HepG2 (cell line): ENCODE measurements at regions not wholly inside any gene's neighbourhood (a gene's known extent, or its start where the extent isn't known, plus 50 kb on each side); places are given as distances from the start of the nearest gene placed in this dataset.

Experiments used
- ATM ChIP-seq: fragments of 450-650 bp; IDR thresholded peaks from 2 replicates; pipeline ENCODE4 v1.7.1; 2017; ENCODE audit warnings: mild to moderate bottlenecking, borderline replicate concordance
- GTF3A ChIP-seq: sonication (generic); formaldehyde crosslinking; conservative IDR thresholded peaks from 2 replicates; pipeline ENCODE4 v1.4.0; 2020; ENCODE audit warnings: mild to moderate bottlenecking, missing genetic modification reagents
- HCFC1 ChIP-seq: fragments of 150-350 bp; IDR thresholded peaks from 2 replicates; pipeline ENCODE4 v1.6.1; 2014; ENCODE audit warnings: low read depth, low read length
- HNF4A ChIP-seq: sonication (generic); formaldehyde crosslinking; IDR thresholded peaks from 2 replicates; pipeline ENCODE4 v1.4.0; 2020; ENCODE audit warnings: missing genetic modification reagents
- MTA3 ChIP-seq: sonication (generic); formaldehyde crosslinking; IDR thresholded peaks from 2 replicates; pipeline ENCODE4 v1.4.0; 2020; ENCODE audit warnings: missing genetic modification reagents
- MTF1 ChIP-seq: sonication (generic); formaldehyde crosslinking; IDR thresholded peaks from 2 replicates; pipeline ENCODE4 v1.5.0; 2020; ENCODE audit warnings: missing genetic modification reagents
- NFE2 ChIP-seq: sonication (generic); formaldehyde crosslinking; IDR thresholded peaks from 2 replicates; pipeline ENCODE4 v1.4.0; 2020; ENCODE audit warnings: missing genetic modification reagents
- NFRKB ChIP-seq: fragments of 450-650 bp; IDR thresholded peaks from 2 replicates; pipeline ENCODE4 v1.6.1; 2017
- NFYC ChIP-seq: IDR thresholded peaks from 2 replicates; pipeline ENCODE4 v1.6.1; 2016; ENCODE audit warnings: missing genetic modification reagents, missing compliant biosample characterization
- POLR2AphosphoS2 ChIP-seq: IDR thresholded peaks from 2 replicates; pipeline ENCODE4 v1.6.1; 2011; ENCODE audit warnings: low read depth, low read length, improper control_type of control experiment
- SAFB2 ChIP-seq: sonication (generic); formaldehyde crosslinking; IDR thresholded peaks from 2 replicates; pipeline ENCODE4 v1.5.1; 2020; ENCODE audit warnings: missing genetic modification reagents, low read depth, mild to moderate bottlenecking, borderline replicate concordance
- SCMH1 ChIP-seq: sonication (generic); formaldehyde crosslinking; IDR thresholded peaks from 2 replicates; pipeline ENCODE4 v1.9.0; 2021; ENCODE audit warnings: missing genetic modification reagents, mild to moderate bottlenecking, borderline replicate concordance
- SRF ChIP-seq: IDR thresholded peaks from 2 replicates; pipeline ENCODE4 v1.6.1; 2011; ENCODE audit warnings: mild to moderate bottlenecking, low read depth, low read length, moderate library complexity
- ZC3H13 ChIP-seq: sonication (generic); formaldehyde crosslinking; IDR thresholded peaks from 2 replicates; pipeline ENCODE4 v1.8.1; 2023; ENCODE audit warnings: mild to moderate bottlenecking, missing genetic modification reagents, moderate library complexity
- ZNF256 ChIP-seq: sonication (generic); formaldehyde crosslinking; conservative IDR thresholded peaks from 2 replicates; pipeline ENCODE4 v1.4.0; 2020; ENCODE audit warnings: missing genetic modification reagents
- ZNF274 ChIP-seq: sonication (generic); formaldehyde crosslinking; IDR thresholded peaks from 2 replicates; pipeline ENCODE4 v1.5.1; 2020; ENCODE audit warnings: mild to moderate bottlenecking, missing genetic modification reagents
- ZNF329 ChIP-seq: sonication (generic); formaldehyde crosslinking; IDR thresholded peaks from 2 replicates; pipeline ENCODE4 v1.9.0; 2021; ENCODE audit warnings: low read depth, mild to moderate bottlenecking, missing genetic modification reagents
- ZNF616 ChIP-seq: sonication (generic); formaldehyde crosslinking; IDR thresholded peaks from 2 replicates; pipeline ENCODE4 v1.5.0; 2020; ENCODE audit warnings: low read depth, mild to moderate bottlenecking, missing genetic modification reagents
- ZNF672 ChIP-seq: sonication (generic); formaldehyde crosslinking; IDR thresholded peaks from 2 replicates; pipeline ENCODE4 v1.8.1; 2022; ENCODE audit warnings: missing genetic modification reagents
- ZSCAN12 ChIP-seq: sonication (generic); formaldehyde crosslinking; IDR thresholded peaks from 2 replicates; pipeline ENCODE4 v1.9.0; 2021; ENCODE audit warnings: mild to moderate bottlenecking, missing genetic modification reagents
- TF ChIP-seq, protein P1 (sequence below): sonication (generic); formaldehyde crosslinking; conservative IDR thresholded peaks from 2 replicates; pipeline ENCODE4 v1.8.0; 2022; ENCODE audit warnings: missing genetic modification reagents
- TF ChIP-seq, protein P2 (sequence below): sonication (generic); formaldehyde crosslinking; IDR thresholded peaks from 2 replicates; pipeline ENCODE4 v1.4.0; 2020; ENCODE audit warnings: missing genetic modification reagents
- TF ChIP-seq, protein P3 (sequence below): IDR thresholded peaks from 2 replicates; pipeline ENCODE4 v1.6.1; 2018; ENCODE audit warnings: missing genetic modification reagents, mild to moderate bottlenecking, missing compliant biosample characterization
- TF ChIP-seq, protein P4 (sequence below): IDR thresholded peaks from 2 replicates; pipeline ENCODE4 v1.6.1; 2016; ENCODE audit warnings: low read depth, control low read depth
- TF ChIP-seq, protein P5 (sequence below): sonication (generic); formaldehyde crosslinking; conservative IDR thresholded peaks from 2 replicates; pipeline ENCODE4 v1.4.0; 2020; ENCODE audit warnings: missing genetic modification reagents

DNA sequence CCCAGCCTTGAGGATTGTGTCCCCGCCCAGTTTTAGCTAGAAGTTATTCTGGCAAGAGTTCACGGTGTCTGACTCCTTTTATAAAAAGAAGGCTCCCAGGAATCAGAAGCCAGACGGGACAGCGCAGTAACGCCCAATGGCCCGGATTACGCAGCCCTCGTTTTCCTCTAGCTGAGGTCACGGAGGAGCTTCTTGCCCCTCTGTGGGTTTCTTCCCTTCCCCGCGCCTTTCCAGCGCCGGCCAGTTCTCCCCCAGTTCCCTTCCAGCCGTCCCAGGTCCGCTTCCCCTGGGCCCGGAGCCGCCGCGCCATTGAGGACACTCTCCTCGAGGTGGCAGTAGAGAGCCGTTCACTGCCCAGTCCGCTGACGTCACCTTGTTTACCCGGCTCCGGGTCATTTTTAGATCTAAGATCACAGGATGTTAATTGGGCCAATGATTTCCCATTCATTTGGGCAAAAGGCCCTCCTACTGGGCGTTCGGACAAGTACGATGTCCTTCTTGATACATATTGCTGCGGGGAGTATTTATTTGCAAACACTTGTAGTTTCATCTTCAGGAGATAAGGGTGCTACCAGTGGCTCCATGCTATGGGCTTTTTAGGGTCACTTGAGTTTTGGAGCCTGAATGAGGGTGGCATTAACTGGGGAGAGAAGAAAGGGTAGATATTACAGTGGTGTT, 81.5 kb upstream of the PPM1B start (continued):
- TF ChIP-seq, protein P1, sequence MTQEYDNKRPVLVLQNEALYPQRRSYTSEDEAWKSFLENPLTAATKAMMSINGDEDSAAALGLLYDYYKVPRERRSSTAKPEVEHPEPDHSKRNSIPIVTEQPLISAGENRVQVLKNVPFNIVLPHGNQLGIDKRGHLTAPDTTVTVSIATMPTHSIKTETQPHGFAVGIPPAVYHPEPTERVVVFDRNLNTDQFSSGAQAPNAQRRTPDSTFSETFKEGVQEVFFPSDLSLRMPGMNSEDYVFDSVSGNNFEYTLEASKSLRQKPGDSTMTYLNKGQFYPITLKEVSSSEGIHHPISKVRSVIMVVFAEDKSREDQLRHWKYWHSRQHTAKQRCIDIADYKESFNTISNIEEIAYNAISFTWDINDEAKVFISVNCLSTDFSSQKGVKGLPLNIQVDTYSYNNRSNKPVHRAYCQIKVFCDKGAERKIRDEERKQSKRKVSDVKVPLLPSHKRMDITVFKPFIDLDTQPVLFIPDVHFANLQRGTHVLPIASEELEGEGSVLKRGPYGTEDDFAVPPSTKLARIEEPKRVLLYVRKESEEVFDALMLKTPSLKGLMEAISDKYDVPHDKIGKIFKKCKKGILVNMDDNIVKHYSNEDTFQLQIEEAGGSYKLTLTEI, result no peak
- TF ChIP-seq POLR2AphosphoS2 (no peak), SCMH1 (no peak), SRF (no peak), ZC3H13 (CRISPR knock-in tag) (no peak), SAFB2 (CRISPR knock-in tag) (no peak; the same call in 1 of the 2 replicates), ATM (no peak), NFYC (CRISPR knock-in tag) (peak; percentile 30; the same call in 1 of the 2 replicates), MTF1 (no peak), ZNF672 (CRISPR knock-in tag) (no peak), NFE2 (no peak), ZSCAN12 (CRISPR knock-in tag) (no peak), HNF4A (CRISPR knock-in tag) (peak; percentile 64; the same call in 1 of the 2 replicates), ZNF616 (CRISPR knock-in tag) (no peak), ZNF274 (CRISPR knock-in tag) (no peak), ZNF256 (CRISPR knock-in tag) (no peak), NFRKB (no peak), HCFC1 (0 out of 2 replicates have a peak, but pooled peaks have one; percentile 7), ZNF329 (CRISPR knock-in tag) (no peak), GTF3A (no peak), MTA3 (CRISPR knock-in tag) (no peak)
- TF ChIP-seq, protein P2, sequence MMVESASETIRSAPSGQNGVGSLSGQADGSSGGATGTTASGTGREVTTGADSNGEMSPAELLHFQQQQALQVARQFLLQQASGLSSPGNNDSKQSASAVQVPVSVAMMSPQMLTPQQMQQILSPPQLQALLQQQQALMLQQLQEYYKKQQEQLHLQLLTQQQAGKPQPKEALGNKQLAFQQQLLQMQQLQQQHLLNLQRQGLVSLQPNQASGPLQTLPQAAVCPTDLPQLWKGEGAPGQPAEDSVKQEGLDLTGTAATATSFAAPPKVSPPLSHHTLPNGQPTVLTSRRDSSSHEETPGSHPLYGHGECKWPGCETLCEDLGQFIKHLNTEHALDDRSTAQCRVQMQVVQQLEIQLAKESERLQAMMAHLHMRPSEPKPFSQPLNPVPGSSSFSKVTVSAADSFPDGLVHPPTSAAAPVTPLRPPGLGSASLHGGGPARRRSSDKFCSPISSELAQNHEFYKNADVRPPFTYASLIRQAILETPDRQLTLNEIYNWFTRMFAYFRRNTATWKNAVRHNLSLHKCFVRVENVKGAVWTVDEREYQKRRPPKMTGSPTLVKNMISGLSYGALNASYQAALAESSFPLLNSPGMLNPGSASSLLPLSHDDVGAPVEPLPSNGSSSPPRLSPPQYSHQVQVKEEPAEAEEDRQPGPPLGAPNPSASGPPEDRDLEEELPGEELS (CRISPR knock-in tag), result peak; percentile 78
- TF ChIP-seq, protein P3, sequence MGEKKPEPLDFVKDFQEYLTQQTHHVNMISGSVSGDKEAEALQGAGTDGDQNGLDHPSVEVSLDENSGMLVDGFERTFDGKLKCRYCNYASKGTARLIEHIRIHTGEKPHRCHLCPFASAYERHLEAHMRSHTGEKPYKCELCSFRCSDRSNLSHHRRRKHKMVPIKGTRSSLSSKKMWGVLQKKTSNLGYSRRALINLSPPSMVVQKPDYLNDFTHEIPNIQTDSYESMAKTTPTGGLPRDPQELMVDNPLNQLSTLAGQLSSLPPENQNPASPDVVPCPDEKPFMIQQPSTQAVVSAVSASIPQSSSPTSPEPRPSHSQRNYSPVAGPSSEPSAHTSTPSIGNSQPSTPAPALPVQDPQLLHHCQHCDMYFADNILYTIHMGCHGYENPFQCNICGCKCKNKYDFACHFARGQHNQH (CRISPR knock-in tag), result peak; percentile 65; the same call in 1 of the 2 replicates
- TF ChIP-seq, protein P4, sequence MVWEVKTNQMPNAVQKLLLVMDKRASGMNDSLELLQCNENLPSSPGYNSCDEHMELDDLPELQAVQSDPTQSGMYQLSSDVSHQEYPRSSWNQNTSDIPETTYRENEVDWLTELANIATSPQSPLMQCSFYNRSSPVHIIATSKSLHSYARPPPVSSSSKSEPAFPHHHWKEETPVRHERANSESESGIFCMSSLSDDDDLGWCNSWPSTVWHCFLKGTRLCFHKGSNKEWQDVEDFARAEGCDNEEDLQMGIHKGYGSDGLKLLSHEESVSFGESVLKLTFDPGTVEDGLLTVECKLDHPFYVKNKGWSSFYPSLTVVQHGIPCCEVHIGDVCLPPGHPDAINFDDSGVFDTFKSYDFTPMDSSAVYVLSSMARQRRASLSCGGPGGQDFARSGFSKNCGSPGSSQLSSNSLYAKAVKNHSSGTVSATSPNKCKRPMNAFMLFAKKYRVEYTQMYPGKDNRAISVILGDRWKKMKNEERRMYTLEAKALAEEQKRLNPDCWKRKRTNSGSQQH, result peak; percentile 82; the same call in 1 of the 2 replicates
- TF ChIP-seq, protein P5, sequence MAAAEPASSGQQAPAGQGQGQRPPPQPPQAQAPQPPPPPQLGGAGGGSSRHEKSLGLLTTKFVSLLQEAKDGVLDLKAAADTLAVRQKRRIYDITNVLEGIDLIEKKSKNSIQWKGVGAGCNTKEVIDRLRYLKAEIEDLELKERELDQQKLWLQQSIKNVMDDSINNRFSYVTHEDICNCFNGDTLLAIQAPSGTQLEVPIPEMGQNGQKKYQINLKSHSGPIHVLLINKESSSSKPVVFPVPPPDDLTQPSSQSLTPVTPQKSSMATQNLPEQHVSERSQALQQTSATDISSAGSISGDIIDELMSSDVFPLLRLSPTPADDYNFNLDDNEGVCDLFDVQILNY, result no peak
